Esophagus (tissue), 2 donors: ENCODE measurements at regions not wholly inside any gene's neighbourhood (a gene's known extent, or its start where the extent isn't known, plus 50 kb on each side); places are given as distances from the start of the nearest gene placed in this dataset.

ENCODE experiments used
- H3K27ac ChIP-seq, 2 donors: one replicate each; pipeline ENCODE4 v1.5.1; 2013; ENCODE audit warnings: low read depth in 2 of 2, mild to moderate bottlenecking in 2 of 2, inconsistent platforms in 1 of 2, low read length in 1 of 2, moderate library complexity in 1 of 2
- H3K27me3 ChIP-seq, 2 donors: one replicate each; pipeline ENCODE4 v1.6.1; 2013; ENCODE audit warnings: low read length in 2 of 2, control low read depth in 1 of 2, mild to moderate bottlenecking in 1 of 2; ENCODE audit not compliant: insufficient read depth in 2 of 2, control insufficient read depth in 1 of 2
- H3K36me3 ChIP-seq, 2 donors: one replicate each; pipeline ENCODE4 v1.6.1; 2013; ENCODE audit warnings: low read length in 1 of 2; ENCODE audit not compliant: control insufficient read depth in 2 of 2, insufficient read depth in 2 of 2
- H3K4me1 ChIP-seq, 2 donors: one replicate each; pipeline ENCODE4 v1.6.1; 2013; ENCODE audit warnings: low read length in 1 of 2; ENCODE audit not compliant: control insufficient read depth in 2 of 2, insufficient read depth in 2 of 2
- H3K4me3 ChIP-seq, 2 donors: one replicate each; pipeline ENCODE4 v1.5.1; 2013; ENCODE audit warnings: low read length in 2 of 2, mild to moderate bottlenecking in 2 of 2, low read depth in 1 of 2, moderate library complexity in 1 of 2
- H3K9me3 ChIP-seq, 2 donors: one replicate each; pipeline ENCODE4 v1.6.1; 2013; ENCODE audit warnings: mild to moderate bottlenecking in 2 of 2, low read depth in 1 of 2, low read length in 1 of 2, moderate library complexity in 1 of 2; ENCODE audit not compliant: control insufficient read depth in 2 of 2, insufficient read depth in 1 of 2
- WGBS, 2 donors: extraction: QIAGEN DNeasy Blood & Tissue Kit; methylation state at CpG; one replicate each; pipeline ENCODE4 v1.1.7; 2013; 5-methylcytosine and 5-hydroxymethylcytosine counted together
- donor health status: healthy with polysubstance abuse.
- donor health status: Bipolar disorder and iron deficiency.

DNA sequence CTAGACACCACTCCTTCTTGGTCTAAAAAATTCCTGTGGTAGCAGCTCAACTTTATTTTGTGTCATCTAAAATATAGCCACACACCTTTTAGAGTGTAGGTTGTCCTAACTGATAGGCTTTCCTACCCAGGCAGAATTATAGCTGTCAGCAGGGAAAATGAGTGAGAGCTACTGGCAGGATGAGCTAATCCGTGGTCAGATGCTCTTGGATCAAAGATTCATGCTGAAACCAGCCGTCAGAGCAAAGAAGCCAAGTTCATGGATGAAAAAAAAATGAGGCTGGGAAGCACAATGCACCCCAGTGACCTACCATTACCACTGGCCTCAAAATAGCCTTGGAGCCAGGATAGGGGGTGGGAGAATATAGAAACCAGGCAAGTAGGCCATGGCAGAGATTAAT, 113.1 kb upstream of the BLID start:
- no peaks in the 10 kb centered on the region for H3K36me3 ChIP-seq
- H3K4me3 ChIP-seq = no peak overlapping the region
- 28 to 49% methylated on average over 2 of the region's 2 CpGs for WGBS, 2 donors
- H3K27me3 ChIP-seq = no peaks in the 10 kb centered on the region
- no peaks in the 10 kb centered on the region for H3K9me3 ChIP-seq
- H3K4me1 ChIP-seq = peaks cover 0 to 3% of the 10 kb centered on the region in 2 donors
- H3K27ac ChIP-seq = no peak overlapping the region

DNA sequence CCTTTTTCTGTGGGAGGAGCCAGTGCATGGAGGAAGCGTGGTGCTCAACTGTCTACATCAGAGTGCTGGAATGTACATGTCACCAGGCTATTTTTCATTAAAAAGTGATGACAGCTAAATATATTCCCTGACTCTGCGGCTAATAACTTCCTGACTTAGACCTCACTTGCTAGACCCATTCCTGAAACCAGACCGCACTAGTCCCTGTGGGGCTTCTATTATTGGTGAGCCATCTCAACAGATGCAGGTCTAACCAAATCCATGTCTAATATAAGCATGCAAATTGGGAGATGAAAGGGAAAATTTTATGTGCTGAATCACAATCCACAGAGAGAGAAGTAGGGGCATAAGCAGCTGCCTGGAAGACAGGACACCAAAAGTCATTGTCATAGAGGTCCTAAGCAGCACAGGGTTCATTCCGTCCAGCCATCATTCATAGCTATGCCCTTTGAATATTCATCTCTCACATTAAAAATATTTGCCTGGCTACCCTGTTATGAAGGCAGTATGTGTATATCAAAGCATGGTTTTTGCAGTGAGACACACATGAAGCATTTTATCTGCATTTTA, 110.9 kb upstream of the BLID start:
- Histone ChIP-seq H3K27me3 (no peaks in the 10 kb centered on the region), H3K27ac (no peak overlapping the region), H3K4me1 (peaks cover 0 to 3% of the 10 kb centered on the region in 2 donors), H3K9me3 (no peaks in the 10 kb centered on the region), H3K4me3 (no peak overlapping the region), H3K36me3 (no peaks in the 10 kb centered on the region)
- 69 to 81% methylated on average over 4 of the region's 4 CpGs for WGBS, 2 donors

DNA sequence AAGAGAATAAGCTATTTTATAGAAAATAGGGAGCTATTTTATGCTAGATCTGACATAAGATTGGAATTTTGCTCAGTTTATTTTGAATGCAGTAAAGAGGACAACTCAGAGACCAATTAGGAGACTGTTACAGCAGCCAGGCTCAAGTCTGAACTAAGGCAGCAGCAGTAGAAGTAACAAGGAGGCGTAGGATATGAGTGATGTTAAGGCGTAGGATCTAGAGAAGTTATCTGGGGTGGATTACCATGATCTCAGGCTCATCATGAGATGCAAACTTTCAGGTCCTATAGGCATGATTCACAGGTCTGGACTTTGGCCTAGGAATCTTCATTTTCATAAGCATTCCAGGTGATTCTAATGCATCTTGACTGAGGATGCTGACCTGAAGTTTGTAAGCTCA, 108.9 kb upstream of the BLID start:
- H3K4me1 ChIP-seq = peaks cover 0 to 3% of the 10 kb centered on the region in 2 donors
- no peaks in the 10 kb centered on the region for H3K36me3 ChIP-seq
- H3K9me3 ChIP-seq = no peaks in the 10 kb centered on the region
- WGBS, 2 donors = 92 to 97% methylated on average over 2 of the region's 2 CpGs
- H3K27me3 ChIP-seq = no peaks in the 10 kb centered on the region
- no peak overlapping the region for H3K27ac ChIP-seq
- no peak overlapping the region for H3K4me3 ChIP-seq

DNA sequence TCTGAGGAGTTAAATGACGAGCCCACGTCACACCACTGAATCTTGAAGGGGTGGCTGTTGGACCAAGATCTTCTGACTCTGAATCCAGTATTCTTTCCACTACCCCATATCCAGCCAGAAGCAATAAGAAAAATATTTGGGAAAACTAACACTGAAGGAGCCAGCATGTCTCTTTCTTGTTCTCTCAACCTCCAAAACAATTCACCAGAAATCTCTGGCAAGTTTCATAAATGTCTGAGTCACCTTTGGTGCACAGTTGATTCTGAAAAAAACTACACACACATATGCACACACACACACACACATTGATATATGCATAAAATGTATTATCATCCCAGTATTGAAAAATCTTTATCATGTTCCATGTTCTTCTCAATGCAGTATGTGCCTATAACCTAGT, 104.3 kb upstream of the BLID start:
- WGBS, 2 donors = 67 to 77% methylated on average over 2 of the region's 2 CpGs
- H3K4me3 ChIP-seq = no peak overlapping the region
- no peaks in the 10 kb centered on the region for H3K36me3 ChIP-seq
- H3K9me3 ChIP-seq = no peaks in the 10 kb centered on the region
- no peaks in the 10 kb centered on the region for H3K27me3 ChIP-seq
- H3K4me1 ChIP-seq = no peaks in the 10 kb centered on the region
- H3K27ac ChIP-seq = no peak overlapping the region

DNA sequence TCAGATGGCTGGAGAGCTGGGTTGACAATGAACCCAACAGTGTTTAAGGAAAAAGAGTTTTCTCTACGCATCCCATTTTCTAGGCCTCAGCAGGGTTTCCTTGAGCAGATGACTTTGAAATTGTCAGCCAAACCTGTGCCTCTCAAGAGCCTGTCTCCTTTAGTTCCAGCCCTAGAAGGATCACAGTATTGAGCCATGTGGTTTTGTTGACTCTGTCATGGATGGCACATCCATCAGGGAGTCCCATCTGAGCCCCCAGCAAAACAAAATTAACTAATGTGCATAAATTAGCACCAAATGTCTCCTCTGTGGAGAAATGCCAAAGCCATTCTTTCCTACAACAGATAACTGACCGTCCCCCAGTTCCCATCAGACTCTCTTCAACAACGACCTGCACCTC, 103.8 kb upstream of the BLID start:
- Histone ChIP-seq H3K27ac (no peak overlapping the region), H3K4me3 (no peak overlapping the region), H3K4me1 (no peaks in the 10 kb centered on the region), H3K27me3 (no peaks in the 10 kb centered on the region), H3K9me3 (no peaks in the 10 kb centered on the region), H3K36me3 (no peaks in the 10 kb centered on the region)
- WGBS, 2 donors = 89 to 93% methylated on average over 3 of the region's 3 CpGs

DNA sequence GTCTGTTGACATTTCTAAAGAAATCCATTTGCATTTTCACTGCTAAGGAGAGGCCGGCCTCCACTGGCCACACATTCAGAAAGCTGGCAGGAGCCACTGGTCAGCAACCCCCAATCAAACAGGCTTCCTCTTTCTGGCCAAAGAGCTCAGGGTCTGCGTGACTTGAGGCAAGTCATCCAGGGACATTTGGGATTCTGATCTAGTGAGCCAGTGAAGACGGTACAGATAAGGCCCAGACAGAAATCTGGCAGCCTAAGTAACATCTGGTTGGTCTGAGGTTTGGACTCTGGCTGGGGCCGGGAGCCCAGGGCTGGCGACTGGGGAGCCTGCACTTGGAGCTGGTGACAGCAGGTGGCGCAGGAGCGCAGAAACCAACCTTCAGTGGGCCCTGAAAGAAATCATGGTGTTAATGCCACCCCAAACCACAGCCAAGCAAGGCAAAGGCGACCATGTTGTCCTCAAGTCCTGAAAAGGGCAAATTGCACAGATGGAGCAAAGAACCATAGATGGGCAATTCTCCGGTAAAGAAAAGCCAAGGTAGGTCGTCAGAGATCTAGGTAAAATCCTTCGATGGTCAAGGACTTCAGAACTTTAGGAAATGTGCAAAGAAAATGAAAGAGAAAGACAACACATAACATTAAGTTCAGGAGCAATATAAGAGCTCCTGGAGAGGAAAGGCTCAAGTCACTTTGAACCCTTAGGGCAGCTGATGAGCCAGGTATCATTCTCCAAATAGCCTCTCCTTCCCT, 99.4 kb upstream of the BLID start:
- no peaks in the 10 kb centered on the region for H3K9me3 ChIP-seq
- 29 to 36% methylated on average over 11 of the region's 11 CpGs for WGBS, 2 donors

DNA sequence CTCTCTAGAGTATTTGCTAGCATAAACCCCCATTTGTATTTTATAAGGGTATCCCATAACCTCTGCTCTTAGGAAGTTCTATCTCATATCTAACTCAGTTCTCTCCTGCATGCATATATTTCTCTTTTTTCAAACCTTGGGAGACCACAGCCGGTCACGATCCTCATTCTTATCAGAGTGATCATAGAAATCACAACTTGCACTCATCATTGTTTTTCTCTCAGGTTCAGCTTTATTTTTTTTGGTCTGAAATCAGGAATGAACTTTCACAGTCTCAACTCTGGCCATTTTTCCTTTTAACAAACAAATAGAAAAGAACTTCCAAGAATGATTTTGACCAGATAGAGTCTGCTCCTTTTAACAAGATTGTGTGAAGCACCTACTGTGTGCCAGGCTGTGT, 98.6 kb upstream of the BLID start:
- no peaks in the 10 kb centered on the region for H3K27me3 ChIP-seq
- H3K36me3 ChIP-seq = no peaks in the 10 kb centered on the region
- no peaks in the 10 kb centered on the region for H3K9me3 ChIP-seq
- no peaks in the 10 kb centered on the region for H3K4me1 ChIP-seq
- H3K4me3 ChIP-seq = no peak overlapping the region
- 64 to 76% methylated on average over 2 of the region's 2 CpGs for WGBS, 2 donors
- no peak overlapping the region for H3K27ac ChIP-seq

More for the DNA sequence above, 99.4 kb upstream of the BLID start:
- Histone ChIP-seq H3K27ac (no peak overlapping the region), H3K36me3 (no peaks in the 10 kb centered on the region), H3K4me1 (no peaks in the 10 kb centered on the region), H3K4me3 (no peak overlapping the region), H3K27me3 (no peaks in the 10 kb centered on the region)

DNA sequence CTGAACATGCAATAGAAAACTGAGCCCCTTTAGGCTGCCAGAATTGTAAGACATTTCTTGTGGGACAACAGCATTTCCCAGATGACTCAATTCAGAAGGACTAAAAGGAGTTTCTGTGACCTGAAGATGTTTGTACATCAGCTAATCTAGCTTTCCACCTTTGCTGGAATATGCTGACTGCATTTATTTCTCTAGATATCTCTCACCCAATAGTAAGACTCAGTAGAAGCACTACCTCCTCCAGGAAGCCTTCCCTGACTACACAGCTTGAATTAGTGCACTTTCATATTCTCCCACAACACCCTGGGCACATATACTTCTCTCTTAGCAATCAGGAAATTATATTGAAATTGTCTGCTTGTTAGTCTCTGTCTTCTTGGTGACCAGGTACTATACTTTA, 98.1 kb upstream of the BLID start:
- Histone ChIP-seq H3K27me3 (no peaks in the 10 kb centered on the region), H3K27ac (no peak overlapping the region), H3K4me3 (no peak overlapping the region), H3K4me1 (no peaks in the 10 kb centered on the region), H3K36me3 (no peaks in the 10 kb centered on the region), H3K9me3 (no peaks in the 10 kb centered on the region)

DNA sequence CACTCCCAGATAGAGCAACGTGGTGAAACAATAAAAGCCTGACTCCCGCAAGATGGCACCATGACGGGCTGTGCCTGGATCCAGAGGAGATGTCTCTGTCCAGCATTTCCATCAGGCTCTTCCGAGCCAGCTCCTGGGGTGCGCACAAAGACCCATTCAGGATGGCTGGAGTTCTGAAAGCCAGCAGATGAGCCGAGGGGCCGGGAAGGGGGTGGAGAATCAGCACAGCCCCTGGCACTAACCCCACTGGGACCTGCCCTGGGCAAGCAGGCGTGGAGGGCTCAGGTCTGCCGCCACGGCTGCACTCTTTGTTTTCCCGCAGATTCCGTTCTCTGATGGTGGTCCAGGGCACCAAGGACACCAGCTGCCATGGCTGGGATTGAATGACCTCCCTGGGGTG, 97.2 kb upstream of the BLID start:
- H3K27ac ChIP-seq = no peak overlapping the region
- H3K36me3 ChIP-seq = no peaks in the 10 kb centered on the region
- no peaks in the 10 kb centered on the region for H3K27me3 ChIP-seq
- WGBS, 2 donors = 88 to 89% methylated on average over 12 of the region's 12 CpGs
- H3K4me1 ChIP-seq = no peaks in the 10 kb centered on the region
- H3K9me3 ChIP-seq = no peaks in the 10 kb centered on the region
- H3K4me3 ChIP-seq = no peak overlapping the region

DNA sequence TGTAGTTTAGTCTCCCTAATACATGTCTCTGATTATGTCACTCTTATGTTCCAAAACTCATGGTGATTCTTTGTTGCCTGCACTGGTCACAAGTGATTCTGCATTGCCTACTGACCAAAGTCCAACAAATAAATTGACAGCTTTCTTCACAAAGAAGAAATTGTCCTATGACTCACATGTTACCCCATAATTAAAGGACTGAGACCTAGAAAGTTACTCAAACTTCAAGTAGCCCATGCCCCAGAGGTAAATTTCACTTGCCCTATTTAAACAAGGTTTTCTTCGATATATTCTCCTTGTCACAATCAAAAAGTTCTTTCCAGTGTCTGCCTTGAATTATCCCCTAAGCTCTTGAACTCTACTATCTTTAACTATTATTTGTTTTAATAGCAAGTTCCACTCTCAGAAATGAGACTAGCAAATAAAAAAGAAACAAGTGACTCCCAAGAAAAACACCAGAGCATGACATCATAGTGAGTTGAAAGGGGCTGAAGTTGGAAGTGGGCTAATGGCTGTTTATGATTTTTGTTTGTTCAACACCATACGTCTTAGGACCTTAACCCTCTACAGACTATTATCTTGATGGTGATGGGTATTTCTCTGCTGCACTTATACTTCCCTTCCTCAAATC, 94.5 kb upstream of the BLID start:
- peak overlapping the region in 1 of 2 donors; percentile 14 for H3K27ac ChIP-seq
- H3K36me3 ChIP-seq = no peaks in the 10 kb centered on the region
- 65 to 81% methylated on average over 2 of the region's 2 CpGs for whole genome bisulfite sequencing, 2 donors
- H3K27me3 ChIP-seq = no peaks in the 10 kb centered on the region
- peaks cover 2 to 3% of the 10 kb centered on the region in 2 donors for H3K4me1 ChIP-seq
- no peak overlapping the region for H3K4me3 ChIP-seq
- no peaks in the 10 kb centered on the region for H3K9me3 ChIP-seq
